DND-41 (cell line): ENCODE measurements at regions not wholly inside any gene's neighbourhood (a gene's known extent, or its start where the extent isn't known, plus 50 kb on each side); places are given as distances from the start of the nearest gene placed in this dataset.

Experiments used
- ATAC-seq: fragments of 200-7000 bp; cut with Tn5 transposase; 3 replicates; pipeline ENCODE4 v1.9.1; 2021; ENCODE audit warnings: low read depth; ENCODE audit not compliant: insufficient read depth
- DNase-seq: peaks from one replicate; pipeline ENCODE4 v3.0.0-alpha.2; 2020
- H2AFZ ChIP-seq: 2 replicates; pipeline ENCODE4 v1.6.0; 2012; ENCODE audit warnings: low read depth, low read length
- H3K27ac ChIP-seq: 2 replicates; pipeline ENCODE4 v1.5.1; 2012; ENCODE audit warnings: low read length, inconsistent platforms
- H3K27me3 ChIP-seq: fragments of 200-600 bp; sonication (generic); 2 replicates; pipeline ENCODE4 v1.6.0; 2012; ENCODE audit warnings: low read length, mild to moderate bottlenecking, inconsistent platforms; ENCODE audit not compliant: insufficient read depth, poor library complexity
- H3K36me3 ChIP-seq: 2 replicates; pipeline ENCODE4 v1.5.1; 2012; ENCODE audit warnings: low read length, inconsistent platforms; ENCODE audit not compliant: insufficient read depth
- H3K4me1 ChIP-seq: 2 replicates; pipeline ENCODE4 v1.5.1; 2012; ENCODE audit warnings: mild to moderate bottlenecking, low read length; ENCODE audit not compliant: insufficient read depth
- H3K4me2 ChIP-seq: 2 replicates; pipeline ENCODE4 v1.6.0; 2012; ENCODE audit warnings: mild to moderate bottlenecking, moderate library complexity, low read length, inconsistent platforms; ENCODE audit not compliant: insufficient read depth
- H3K4me3 ChIP-seq, 2 experiments: fragments of 200-600 bp in 1 of 2; shearing (Covaris generic) in 1 of 2; 2 replicates each; pipeline ENCODE4 v1.5.1; 2012 to 2016; ENCODE audit warnings: inconsistent platforms in 2 of 2, low read length in 2 of 2, mild to moderate bottlenecking in 2 of 2, low read depth in 1 of 2, moderate library complexity in 1 of 2
- H3K79me2 ChIP-seq: 2 replicates; pipeline ENCODE4 v1.6.0; 2012; ENCODE audit warnings: low read length, inconsistent platforms; ENCODE audit not compliant: insufficient read depth
- H3K9ac ChIP-seq: 2 replicates; pipeline ENCODE4 v1.6.0; 2012; ENCODE audit warnings: low read depth, mild to moderate bottlenecking, inconsistent platforms, low read length, moderate library complexity
- H3K9me3 ChIP-seq: 2 replicates; pipeline ENCODE4 v1.5.1; 2012; ENCODE audit warnings: low read length, moderate library complexity, mild to moderate bottlenecking, inconsistent platforms; ENCODE audit not compliant: insufficient read depth, severe bottlenecking
- H4K20me1 ChIP-seq: 2 replicates; pipeline ENCODE4 v1.6.0; 2012; ENCODE audit warnings: low read length; ENCODE audit not compliant: insufficient read depth
- CTCF ChIP-seq: IDR thresholded peaks from 2 replicates; pipeline ENCODE4 v1.5.1; 2012; ENCODE audit warnings: borderline replicate concordance, low read length, moderate library complexity, mild to moderate bottlenecking; ENCODE audit not compliant: poor library complexity, severe bottlenecking; ENCODE audit errors: extremely low read depth
- EZH2 ChIP-seq: IDR thresholded peaks from 3 replicates; pipeline ENCODE4 v1.6.1; 2012; ENCODE audit warnings: borderline replicate concordance, low read depth, mild to moderate bottlenecking, moderate library complexity, low read length, inconsistent platforms; ENCODE audit not compliant: severe bottlenecking

DNA sequence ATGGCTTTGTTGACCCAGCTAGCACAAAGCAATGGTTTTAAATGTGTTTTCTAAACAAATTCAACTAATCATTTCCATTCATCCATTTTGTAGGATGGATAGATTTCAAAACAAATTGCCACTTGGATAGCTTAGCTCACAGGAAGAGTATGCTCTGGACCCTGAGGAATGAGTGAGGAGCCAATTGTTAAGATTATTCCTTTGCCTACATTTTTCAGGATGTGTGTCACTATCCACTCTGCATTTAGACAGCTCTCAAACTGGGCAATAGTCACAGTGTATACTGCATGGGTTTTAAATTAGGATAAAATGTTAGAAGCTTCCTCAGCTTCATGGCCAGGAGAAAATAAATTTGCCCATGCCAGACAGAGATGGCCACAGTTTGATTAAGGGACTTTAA lies 605.6 kb upstream of the TEX47 start:
- H3K4me3 ChIP-seq, result no peak overlapping the region
- H3K9me3 ChIP-seq, result no peaks in the 10 kb centered on the region
- peaks cover 6% of the 10 kb centered on the region for H3K4me1 ChIP-seq
- TF ChIP-seq EZH2, result no peak
- TF ChIP-seq CTCF, result no peak
- H3K27ac ChIP-seq, result no peak overlapping the region
- no peak for DNase-seq
- H4K20me1 ChIP-seq, result no peaks in the 10 kb centered on the region
- H3K36me3 ChIP-seq, result no peaks in the 10 kb centered on the region
- ATAC-seq, result no peak
- no peak overlapping the region for H3K9ac ChIP-seq
- no peaks in the 10 kb centered on the region for H3K79me2 ChIP-seq
- H2AFZ ChIP-seq, result no peak overlapping the region
- H3K27me3 ChIP-seq, result no peaks in the 10 kb centered on the region
- H3K4me2 ChIP-seq, result no peak overlapping the region

- no peak overlapping the region for H3K4me2 ChIP-seq
- no peaks in the 10 kb centered on the region for H3K36me3 ChIP-seq
- H4K20me1 ChIP-seq, result no peaks in the 10 kb centered on the region
- DNase-seq (no peak), ATAC-seq (no peak)
- TF ChIP-seq CTCF, result no peak
- no peak overlapping the region for H3K27ac ChIP-seq
- H3K4me1 ChIP-seq, result peaks cover 6% of the 10 kb centered on the region
- H3K4me3 ChIP-seq, result no peak overlapping the region
- H2AFZ ChIP-seq, result no peak overlapping the region
- H3K9me3 ChIP-seq, result no peaks in the 10 kb centered on the region
- H3K9ac ChIP-seq, result no peak overlapping the region
- H3K79me2 ChIP-seq, result no peaks in the 10 kb centered on the region
- no peaks in the 10 kb centered on the region for H3K27me3 ChIP-seq
Measured at GRCh38 chr7:89401690-89402089, 606.2 kb upstream of the TEX47 start.

DNA sequence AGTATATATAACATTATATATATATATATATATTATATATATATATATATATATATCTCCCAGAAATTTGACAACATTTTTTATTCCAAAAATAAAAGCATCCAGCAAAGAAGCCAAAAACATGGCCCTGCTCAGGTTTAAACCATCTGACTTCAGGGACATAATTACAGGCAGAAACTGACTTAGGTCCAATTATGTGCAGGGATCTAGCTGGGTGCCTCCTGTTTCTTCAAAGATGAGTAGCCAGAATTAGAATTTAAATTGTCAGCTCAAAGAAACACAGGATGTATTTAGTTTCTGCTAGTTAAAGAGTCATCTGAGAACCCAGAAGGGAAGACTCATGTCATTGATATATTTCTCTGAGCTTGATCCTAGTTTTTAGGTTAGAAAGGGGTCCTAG lies 656.4 kb upstream of the TEX47 start:
- Histone ChIP-seq H3K9ac (no peak overlapping the region), H3K4me2 (no peak overlapping the region), H3K36me3 (no peaks in the 10 kb centered on the region), H3K4me3 (no peak overlapping the region), H4K20me1 (no peaks in the 10 kb centered on the region), H3K79me2 (no peaks in the 10 kb centered on the region), H3K9me3 (no peaks in the 10 kb centered on the region), H3K27me3 (no peaks in the 10 kb centered on the region), H3K4me1 (no peaks in the 10 kb centered on the region), H2AFZ (no peak overlapping the region), H3K27ac (no peak overlapping the region)
- DNase-seq (no peak), ATAC-seq (no peak)
- TF ChIP-seq CTCF, result no peak
- TF ChIP-seq EZH2, result no peak

DNA sequence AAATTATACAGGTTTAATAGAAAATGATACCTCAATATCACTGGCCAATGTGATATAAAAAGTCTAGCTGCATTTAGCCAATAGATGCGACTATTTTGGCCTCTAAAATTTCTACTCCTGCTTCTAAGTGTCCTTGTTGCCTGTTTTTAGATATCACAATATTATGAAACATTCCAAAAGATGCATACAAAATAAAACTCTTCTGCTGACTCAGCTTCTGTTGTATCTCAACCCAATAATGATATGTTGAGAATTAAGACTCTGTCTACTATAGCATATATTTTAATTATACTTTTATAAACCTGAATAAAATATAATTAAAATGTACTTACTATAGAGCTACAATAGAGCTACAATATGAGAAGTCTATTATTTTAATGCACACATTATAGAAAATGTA lies 661.0 kb upstream of the TEX47 start:
- no peak overlapping the region for H3K27ac ChIP-seq
- H3K4me3 ChIP-seq, result no peak overlapping the region
- no peaks in the 10 kb centered on the region for H3K36me3 ChIP-seq
- TF ChIP-seq EZH2 (no peak), CTCF (no peak)
- ATAC-seq (no peak), DNase-seq (no peak)
- H3K27me3 ChIP-seq, result no peaks in the 10 kb centered on the region
- H3K9ac ChIP-seq, result no peak overlapping the region
- no peak overlapping the region for H3K4me2 ChIP-seq
- H4K20me1 ChIP-seq, result no peaks in the 10 kb centered on the region
- H3K9me3 ChIP-seq, result no peaks in the 10 kb centered on the region
- H3K79me2 ChIP-seq, result no peaks in the 10 kb centered on the region
- H3K4me1 ChIP-seq, result no peaks in the 10 kb centered on the region
- no peak overlapping the region for H2AFZ ChIP-seq
